HUDEP-2 (cell line): ENCODE measurements at regions not wholly inside any gene's neighbourhood (a gene's known extent, or its start where the extent isn't known, plus 50 kb on each side); places are given as distances from the start of the nearest gene placed in this dataset.
A peak's percentile ranks its signal among the peaks of the same experiment; 100 is the strongest.

ENCODE experiments used
- DNase-seq, 76 experiments: peaks; one replicate each; lab custom pipeline; 2025; ENCODE audit not compliant: unreplicated experiment in 76 of 76; lab: John Stamatoyannopoulos, UW

DNA sequence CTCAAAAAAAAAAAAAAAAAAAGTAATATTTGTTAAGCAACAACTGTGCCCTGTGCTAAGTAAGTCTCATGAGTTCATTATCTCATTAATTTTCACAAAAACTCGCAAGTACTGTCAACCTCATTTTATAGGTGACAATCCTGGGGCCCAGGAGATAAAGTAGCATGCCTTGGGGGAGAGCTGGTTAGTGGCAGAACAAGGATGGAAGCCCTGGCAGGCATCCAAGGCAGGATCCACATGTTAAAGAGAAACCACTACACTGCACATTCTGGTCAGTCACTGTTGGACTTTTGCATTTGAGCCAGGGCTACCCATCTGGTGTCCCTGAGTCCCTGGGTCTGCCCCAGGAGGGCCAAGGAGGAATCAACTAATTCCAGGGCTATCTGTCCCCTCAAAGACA, 54.6 kb downstream of the ZFP36L2 start:
- DNase-seq: peak in 53 of 76 experiments; percentile 14 to 73 (median 38)

DNA sequence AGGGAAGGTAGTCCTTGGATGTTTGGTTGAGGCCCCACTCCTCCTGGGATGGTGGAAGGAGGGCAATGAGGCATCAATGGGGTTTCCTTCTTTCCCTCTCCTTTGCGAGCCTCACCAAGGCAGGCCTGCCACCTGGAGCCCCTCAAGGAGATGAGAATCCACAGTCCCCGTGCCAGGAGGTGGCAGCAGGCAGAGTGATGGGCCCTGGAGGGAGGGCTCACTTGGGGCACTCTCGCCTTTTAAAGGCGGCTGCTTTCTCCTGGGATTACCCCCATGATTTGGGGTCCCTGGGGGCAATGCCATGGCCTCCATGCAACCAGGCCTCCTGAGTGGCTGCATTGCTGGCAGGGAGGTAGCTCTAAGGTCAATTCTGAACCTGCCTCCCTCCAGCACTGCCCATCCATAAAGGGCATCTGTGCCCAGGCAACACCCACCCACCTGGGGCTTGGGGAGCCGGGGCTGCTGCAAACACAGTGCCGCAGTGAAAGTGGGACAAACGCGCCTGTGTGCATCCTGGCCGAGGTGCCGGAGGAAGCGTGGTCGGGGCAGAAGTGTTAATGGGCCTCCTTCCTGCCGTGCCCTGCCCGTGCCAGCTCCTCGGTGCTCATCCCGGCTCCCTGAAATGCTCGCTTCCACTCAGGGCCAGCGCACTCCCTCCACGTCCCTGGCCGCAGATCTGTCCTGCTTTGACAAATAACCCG, 55.9 kb downstream of the ZFP36L2 start:
- no peak for DNase-seq

DNA sequence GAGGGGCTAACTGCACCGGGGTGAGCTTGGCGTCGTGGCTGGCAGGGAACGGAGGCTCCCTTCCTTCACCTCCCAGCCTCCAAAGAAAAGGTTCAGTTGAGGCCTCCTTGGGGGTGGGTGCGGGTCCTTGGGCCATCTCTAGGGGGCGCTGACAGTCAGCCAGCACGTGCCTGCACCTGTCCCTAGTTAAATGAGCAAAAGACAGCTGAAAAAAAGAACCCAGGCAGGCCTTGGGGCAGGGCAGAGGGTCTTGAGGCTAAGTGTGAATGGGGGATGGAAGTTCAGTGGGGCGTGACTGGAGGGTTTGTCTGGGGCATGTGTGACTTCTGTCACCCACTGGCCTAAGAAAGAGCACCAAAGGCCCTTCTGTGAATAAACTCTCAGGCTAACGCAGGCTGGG, 56.4 kb downstream of the ZFP36L2 start:
- DNase-seq: peak in 65 of 76 experiments; percentile 7 to 86 (median 63)

DNA sequence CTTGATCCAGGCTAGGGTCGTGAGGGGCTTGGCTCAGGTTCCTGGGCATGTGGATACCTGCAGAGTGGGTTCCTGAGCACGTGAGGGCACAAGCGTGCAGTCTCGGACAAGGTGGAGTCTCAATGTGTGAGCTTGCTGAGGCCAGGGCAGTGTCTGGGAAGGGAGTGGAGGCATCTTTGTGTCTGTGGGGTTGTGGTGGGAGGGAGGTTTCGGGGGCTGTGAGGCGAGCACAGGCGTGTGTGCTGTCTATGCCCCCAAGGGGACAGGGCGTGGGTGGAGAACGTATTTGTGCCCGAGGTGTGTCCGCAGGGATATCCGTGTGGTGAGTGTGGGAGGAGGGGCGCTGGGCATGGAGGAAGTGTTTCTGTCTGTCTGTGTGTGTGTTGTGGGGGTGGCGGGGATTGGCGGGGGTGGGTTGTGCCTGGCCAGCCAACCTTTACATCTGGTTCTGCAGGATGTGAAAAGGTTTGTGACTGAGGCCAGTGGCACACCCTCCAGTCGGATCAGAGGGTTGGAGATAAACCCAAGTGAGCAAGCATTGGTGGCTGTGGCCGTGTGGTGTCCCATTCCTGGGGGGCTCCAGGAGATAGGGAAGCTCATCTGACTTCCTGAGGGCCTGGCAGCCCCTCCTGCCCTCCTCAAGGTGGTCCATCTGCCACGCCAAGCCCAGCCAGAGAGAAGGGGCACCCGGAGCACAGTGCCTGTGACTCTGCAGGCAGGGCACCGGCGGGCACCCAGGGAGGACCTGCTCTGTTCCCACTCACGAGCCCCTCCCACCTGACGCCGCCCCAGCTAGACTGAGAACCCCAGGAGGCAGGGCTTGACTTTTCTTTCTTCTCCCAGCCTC, 57.1 kb downstream of the ZFP36L2 start:
- peak in 72 of 76 experiments; percentile 15 to 93 (median 74) for DNase-seq

DNA sequence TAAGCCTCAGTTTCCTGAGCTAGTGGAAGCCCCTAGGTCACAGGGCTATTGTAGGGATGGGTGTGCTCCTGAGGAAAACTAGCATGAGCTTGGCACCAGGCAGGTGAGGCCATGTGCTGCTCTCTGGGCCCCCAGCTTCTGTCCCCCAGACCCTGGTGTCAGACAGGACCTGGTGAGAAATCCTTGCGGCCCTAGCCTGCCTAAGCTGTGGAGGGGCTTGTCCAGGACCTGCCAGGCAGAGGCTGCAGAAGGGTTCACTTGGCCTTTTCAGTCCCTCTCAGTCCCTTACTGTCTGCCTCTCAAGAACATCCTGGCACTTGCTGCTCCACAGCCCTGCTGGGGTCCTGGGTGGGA, 58.4 kb downstream of the ZFP36L2 start:
- DNase-seq: no peak

DNA sequence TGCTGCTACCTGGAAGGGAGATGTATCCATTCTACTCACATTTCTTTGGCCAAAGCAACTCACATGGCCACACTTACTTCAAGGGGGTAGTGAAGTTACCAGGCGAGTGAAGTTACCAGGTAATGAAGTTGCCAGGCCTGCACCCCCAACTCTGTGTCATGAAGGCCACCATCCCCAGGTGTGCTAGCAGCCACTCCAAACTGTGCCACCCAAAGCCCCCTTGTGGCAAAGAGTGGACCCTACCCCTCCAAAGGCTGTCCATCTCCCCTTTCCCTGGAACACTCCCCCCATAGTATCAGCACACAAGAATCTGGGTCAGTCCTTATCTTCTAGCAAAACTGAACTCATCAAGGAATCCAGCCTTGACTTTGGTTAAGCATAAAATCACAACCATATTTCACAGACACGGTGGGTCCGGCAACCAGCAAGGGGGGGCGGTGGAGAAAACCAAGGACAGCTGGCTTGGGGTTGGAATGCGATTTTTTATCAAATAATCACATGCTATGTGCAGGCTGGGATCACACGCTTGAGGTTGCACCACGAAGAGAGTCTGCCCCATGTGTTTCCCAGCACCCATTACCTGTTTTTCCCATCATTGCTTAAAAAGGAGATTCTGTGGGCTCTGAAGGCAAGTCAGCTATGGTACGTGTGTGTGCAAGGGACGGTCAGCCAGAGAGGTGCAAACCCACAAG, 60.9 kb downstream of the ZFP36L2 start:
- DNase-seq: no peak

DNA sequence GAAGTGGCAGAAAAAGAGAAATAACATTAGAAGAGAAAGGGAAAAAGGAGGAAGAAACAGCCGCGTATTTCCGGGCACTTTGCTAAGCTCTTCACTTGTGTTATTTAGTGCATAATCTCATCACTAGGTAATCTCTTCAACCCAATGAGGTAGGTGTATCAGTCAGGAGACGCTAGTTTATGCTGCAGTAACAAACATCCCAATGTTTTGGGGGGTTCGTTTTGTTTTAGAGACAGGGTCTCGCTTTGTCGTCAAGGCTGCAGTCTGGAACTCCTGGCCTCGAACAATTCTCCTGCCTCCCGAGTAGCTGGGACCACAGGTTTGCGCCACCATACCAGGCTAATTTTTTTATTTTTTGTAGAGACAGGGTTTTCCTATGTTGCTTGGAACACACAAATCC, 61.7 kb downstream of the ZFP36L2 start:
- no peak for DNase-seq

DNA sequence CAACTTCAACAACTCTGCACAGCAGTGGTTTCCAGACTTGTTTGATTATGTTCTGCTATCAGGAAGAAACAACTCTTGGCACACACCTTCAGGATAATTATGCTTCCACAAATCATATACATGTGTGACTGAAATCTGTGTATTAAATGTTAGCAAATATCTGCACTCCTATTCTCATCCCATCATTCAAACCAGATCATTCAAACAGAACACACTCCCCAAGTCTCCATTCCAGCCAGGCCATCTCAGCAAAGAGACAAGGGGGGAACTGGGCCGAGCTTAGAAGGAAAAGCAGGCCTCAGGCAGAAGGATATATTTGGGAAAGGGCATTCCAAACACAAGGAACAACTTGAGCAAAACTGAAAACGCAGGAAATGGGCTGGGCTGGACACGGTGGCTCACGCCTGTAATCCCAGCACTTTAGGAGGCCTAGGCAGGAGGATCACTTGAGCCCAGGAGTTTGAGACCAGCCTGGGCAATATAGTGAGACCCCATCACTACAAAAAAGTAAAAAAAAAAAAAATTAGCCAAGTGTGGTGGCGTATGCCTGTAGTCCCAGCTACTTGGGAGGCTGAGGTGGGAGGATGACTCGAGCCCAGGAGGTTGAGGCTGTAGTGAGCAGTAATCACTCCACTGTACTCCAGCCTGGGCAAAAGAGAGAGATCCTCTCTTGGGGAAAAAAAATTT, 62.7 kb downstream of the ZFP36L2 start:
- DNase-seq: no peak

DNA sequence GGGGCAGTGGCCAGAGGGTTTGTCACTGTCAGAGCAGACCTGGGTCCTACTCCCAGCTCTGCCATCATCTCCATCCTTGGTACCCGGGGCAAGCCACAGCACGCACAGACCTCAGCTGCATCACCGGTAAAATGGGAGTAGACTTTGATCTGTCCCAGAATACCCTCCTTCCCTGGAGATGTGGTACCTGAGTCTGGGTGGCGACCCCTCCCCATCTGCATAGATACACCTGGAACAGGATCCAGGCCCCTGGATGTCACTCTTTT, 64.0 kb downstream of the ZFP36L2 start:
- no peak for DNase-seq

DNA sequence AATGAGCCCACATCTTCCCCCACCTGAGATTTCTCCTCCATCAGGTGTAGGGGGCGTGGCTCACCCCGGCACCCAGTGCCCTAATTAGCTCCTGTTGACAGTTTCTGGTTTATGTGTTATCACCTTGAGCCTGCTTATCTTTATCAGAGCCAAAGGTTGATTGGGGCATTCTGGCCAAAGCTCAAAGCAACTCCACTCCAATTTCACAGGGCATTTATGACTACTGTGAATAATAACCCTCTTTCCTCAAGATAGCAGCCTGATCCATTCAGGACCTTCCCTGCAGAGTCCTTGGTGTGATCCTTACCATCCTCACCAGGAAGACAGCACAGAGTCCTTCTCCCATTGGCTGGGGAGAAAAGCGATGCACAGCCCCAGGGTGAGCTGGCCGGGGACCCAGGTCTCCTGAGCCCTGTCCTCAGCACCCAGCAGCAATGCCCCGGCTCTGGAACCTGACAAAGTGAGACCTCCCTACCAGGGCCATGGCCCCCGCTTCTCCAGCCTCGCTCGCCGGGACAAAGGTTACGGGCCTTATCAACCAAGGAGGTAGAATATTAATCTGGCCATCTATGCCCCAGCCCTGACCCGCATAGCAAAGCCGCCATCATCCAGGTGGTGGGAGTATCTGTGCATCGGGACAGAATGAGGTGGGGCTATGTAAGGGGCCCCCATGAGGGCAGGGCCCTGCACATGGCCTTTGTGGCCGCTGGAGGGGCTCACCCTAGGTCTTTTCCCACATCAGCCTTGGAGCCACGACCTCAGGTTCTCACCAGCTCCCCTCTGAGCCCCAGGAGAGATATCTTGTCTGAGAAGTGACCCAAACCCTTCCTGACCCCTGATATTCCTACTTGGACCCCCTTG, 64.5 kb downstream of the ZFP36L2 start:
- no peak for DNase-seq

DNA sequence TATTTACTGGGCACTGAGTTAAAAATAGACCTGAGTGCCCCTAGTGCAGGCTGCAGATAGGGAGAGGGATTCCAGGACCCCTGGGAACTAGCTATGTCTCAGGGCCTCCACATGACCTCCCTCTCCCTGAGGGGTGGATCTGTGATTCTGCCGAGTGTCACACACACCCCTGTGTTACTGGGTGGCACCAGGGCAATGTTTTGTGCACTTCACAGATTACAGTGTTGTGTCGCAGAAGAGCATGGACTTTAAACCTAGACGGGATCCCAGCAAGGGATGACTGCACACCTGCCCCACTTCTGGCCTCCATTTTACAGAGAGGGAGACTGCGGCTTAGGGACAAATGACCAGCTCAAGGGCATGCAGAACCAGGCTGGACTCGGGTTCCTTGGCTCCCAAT, 65.6 kb downstream of the ZFP36L2 start:
- DNase-seq: no peak

DNA sequence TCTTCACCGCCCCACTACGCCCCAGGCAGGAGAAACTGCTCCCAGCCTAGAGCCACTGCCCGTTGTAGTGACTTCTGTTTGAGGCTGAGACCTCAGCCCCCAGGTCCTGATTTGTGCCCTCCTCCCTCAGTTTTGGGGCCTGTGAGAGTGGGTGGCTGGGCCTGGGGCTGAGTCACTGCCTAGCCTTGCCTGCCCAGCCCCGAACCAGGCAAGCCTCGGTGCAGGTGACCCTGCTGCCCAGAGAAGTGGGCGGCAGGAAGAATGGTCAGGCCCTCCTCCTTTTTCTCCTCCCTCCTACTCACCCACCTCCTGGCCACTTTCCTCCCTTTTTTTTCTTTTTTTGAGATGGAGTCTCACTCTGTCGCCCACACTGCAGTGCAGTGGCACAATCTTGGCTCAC, 66.6 kb downstream of the ZFP36L2 start:
- DNase-seq: no peak

DNA sequence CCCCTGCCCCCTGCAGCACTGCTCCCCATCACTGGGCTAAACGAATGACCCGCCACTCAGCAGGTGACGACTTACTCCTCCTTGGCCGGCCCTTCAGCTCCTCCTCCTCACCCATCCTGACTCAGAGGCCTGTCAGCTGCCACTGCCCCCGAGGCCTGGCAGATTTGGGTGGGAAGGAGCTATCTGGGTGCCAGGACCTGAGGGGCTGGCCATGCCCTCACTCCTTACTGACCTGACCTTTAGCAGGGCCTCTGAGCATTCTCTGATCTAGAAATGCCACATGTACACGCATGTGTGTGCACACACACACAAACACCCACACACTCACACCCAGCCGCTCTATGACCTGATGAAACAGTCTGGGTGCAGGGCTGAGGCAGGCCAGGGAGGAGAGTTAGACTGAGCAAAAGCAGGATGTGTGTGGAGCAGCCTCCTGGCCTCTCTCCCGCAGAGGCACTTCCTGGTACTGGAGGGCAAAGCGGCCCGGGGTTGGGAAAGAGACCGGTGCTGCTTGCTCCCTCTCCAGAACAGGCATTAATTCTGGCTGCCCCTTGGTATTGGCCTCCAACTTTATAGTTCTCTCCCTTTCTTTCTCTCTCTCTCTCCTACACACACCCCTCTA, 68.0 kb downstream of the ZFP36L2 start:
- DNase-seq: peak in 53 of 76 experiments; percentile 22 to 72 (median 51)

DNA sequence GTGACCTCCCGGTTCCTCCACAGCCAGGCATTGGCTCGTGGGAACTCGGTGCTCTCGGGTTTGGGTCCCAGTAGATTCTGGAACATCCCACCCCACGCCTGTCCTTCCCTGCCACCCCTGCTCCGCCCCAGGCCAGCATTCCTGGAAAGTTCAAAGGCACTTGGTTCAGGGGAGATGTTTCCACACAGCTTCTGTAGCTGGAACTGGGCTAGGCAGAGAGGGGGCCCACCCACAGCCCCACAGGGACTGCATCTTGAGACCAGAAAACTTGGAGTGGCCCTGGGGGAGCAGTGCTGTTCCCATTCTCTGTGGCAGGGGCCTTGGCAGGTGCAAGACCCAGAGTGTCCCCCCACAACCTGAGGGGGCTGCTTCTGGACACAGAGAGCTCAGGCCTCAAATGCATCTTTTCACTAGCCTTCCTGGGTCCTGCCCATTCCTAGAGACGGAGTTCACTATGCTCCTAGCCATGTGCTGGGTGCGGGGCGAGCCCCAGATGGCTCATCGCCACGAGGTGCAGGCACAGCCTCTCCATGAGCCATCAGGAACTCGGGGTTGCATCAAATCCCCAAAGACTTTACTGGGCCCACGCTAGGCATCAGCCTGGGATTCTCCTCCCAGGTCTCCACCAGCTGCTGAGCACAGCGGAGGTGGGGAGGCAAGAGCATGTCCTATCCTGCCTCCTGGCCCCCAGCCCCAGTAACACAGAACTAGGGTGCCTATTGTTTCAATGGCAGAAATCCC, 68.7 kb downstream of the ZFP36L2 start:
- DNase-seq: no peak

DNA sequence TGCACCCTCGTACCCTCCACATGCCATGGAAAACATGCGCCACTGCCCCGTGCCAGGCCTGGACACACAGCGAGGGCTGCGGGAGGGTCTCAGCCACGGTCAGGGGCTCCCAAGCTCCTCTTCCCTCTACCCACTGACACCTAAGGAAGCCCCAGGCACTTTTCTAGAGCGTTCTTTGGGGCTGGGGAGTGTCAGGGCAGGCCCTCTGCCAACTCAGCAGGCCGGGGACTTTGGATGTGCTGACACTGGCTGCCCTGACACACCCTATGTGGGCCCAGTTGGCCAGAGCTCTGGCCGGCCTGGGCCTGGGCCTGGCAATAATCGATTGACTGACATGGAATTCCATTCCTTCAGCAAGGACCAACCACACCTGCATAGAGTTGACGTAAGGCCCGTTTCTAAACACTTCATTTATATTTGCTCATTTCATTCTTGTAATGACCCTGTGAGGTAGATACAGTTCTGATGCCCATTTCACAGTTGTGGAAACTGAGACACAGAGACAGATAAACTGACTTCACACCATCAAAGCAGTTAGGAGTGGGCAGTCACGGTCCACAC, 70.5 kb downstream of the ZFP36L2 start:
- no peak for DNase-seq

DNA sequence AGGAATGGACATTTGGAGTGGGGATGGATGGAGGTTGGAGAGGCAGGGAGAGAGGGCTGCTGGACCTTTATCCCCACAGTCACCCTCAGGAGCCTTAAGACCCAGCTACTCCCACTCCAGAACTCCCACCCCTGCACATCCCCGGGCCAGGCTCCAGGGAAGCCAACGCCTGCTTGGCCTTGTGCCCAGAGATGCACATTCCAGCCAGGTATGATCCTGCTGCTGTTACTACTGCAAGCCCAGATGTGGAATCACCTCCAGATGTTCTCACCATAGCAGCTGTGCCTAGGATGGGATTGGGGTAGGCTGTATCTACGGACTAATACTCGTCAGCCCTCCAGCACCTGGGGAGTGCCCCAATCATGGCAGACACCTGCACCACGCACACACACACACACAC, 71.7 kb downstream of the ZFP36L2 start:
- no peak for DNase-seq

DNA sequence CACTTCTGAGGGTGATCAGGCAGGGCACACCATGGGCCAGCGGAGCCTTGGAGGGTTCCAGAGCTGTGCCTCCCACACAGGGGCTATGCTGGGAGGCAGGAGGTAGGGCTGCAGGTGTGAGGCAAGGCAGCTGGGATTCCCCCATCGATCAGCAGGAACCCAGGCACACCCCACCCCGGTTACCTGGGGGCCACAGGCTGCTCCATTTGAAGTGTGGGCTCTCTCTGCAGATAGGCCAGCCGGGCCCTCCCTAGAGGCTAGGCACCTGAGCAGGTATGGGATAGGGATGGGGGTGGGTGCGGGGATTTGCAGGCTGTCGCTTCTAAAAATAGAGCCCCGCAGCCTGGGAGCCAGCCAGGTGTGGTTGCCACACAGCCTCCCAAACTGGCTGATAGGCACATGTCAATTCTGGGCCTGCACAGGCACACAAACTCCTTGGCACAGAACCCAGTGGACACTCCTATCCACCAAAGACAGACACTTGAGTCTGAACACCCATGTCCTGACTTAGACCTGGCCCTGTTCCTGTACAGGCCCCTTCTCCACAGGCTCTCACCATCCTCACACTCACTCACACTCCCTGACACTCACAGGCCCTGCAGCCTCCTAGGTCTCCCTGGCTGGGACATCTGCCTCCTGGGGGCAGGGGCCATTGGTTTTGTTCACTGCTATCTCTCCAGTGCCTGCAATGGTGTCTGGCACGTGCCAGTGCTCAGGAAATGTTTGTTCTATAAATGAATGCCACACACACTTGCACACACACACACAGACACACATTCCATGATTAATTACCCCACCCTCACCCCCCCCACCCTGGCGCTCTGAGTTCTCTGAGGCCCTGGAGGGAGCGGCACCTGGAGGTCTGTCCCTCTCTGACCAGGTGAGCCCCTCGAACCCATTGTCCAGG, 73.4 kb downstream of the ZFP36L2 start:
- DNase-seq: peak in 67 of 76 experiments; percentile 21 to 83 (median 57)

DNA sequence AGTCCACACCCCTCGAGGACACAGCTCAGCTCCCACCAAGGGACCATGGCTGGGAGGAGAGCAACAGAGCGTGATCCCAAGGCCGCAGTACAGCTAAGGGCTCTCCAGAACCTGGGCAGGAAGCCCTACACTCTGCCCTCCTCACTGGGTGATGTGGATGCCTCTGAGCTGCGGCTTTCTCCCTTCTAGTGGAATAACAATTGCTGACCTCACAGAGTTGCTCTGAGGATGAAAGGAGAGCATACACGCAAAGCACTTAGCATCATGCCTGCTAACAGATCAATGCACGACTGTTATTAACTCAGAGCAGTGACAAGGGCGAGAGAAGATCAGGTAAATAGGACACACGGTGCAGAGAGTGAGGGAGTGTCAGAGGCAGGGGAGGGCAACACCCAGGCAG, 74.2 kb downstream of the ZFP36L2 start:
- no peak for DNase-seq
